Loucy (cell line): ENCODE measurements at regions not wholly inside any gene's neighbourhood (a gene's known extent, or its start where the extent isn't known, plus 50 kb on each side); places are given as distances from the start of the nearest gene placed in this dataset.

Experiments
- H2AFZ ChIP-seq: fragments of 200-600 bp; sonication (generic); 2 replicates; pipeline ENCODE4 v1.6.0; 2016; ENCODE audit warnings: antibody characterized with exemption, mild to moderate bottlenecking, low read length, moderate library complexity
- H3F3A ChIP-seq: fragments of 200-600 bp; 2 replicates; pipeline ENCODE4 v1.6.0; 2016; ENCODE audit warnings: antibody characterized with exemption, low read depth, mild to moderate bottlenecking
- H3K27me3 ChIP-seq: fragments of 200-600 bp; sonication (generic); 2 replicates; pipeline ENCODE4 v1.6.1; 2014; ENCODE audit warnings: low read length, mild to moderate bottlenecking; ENCODE audit not compliant: insufficient read depth, poor library complexity, severe bottlenecking
- H3K36me3 ChIP-seq: fragments of 200-600 bp; sonication (generic); 2 replicates; pipeline ENCODE4 v1.6.1; 2016; ENCODE audit warnings: low read length; ENCODE audit not compliant: insufficient read depth
- H3K4me1 ChIP-seq: fragments of 200-600 bp; sonication (generic); 2 replicates; pipeline ENCODE4 v1.5.1; 2014; ENCODE audit warnings: low read length, mild to moderate bottlenecking; ENCODE audit not compliant: insufficient read depth, poor library complexity, severe bottlenecking
- H3K4me2 ChIP-seq: fragments of 200-600 bp; sonication (generic); 2 replicates; pipeline ENCODE4 v1.6.0; 2014; ENCODE audit warnings: antibody characterized with exemption, low read length, low read depth, mild to moderate bottlenecking; ENCODE audit not compliant: poor library complexity, severe bottlenecking
- H3K4me3 ChIP-seq: fragments of 200-600 bp; sonication (generic); 2 replicates; pipeline ENCODE4 v1.5.1; 2014; ENCODE audit warnings: low read length, mild to moderate bottlenecking, mixed read lengths; ENCODE audit not compliant: poor library complexity, severe bottlenecking
- H3K79me2 ChIP-seq: fragments of 200-600 bp; sonication (generic); 2 replicates; pipeline ENCODE4 v1.6.1; 2014; ENCODE audit warnings: low read length; ENCODE audit not compliant: insufficient read depth
- H3K9ac ChIP-seq: fragments of 200-600 bp; sonication (generic); 2 replicates; pipeline ENCODE4 v1.6.0; 2014; ENCODE audit warnings: mild to moderate bottlenecking, low read depth, low read length, moderate library complexity; ENCODE audit not compliant: poor library complexity, severe bottlenecking
- H3K9me2 ChIP-seq: fragments of 200-600 bp; sonication (generic); replicated peaks from 2 replicates; pipeline ENCODE4 v1.6.1; 2016; ENCODE audit warnings: low read depth, low read length, mixed read lengths
- H3K9me3 ChIP-seq: fragments of 200-600 bp; sonication (generic); 2 replicates; pipeline ENCODE4 v1.6.1; 2014; ENCODE audit warnings: mild to moderate bottlenecking, antibody characterized with exemption, low read length, low read depth; ENCODE audit not compliant: insufficient read depth
- H4K20me1 ChIP-seq: fragments of 200-600 bp; sonication (generic); 2 replicates; pipeline ENCODE4 v1.6.0; 2014; ENCODE audit warnings: antibody characterized with exemption, low read length, mild to moderate bottlenecking; ENCODE audit not compliant: insufficient read depth, poor library complexity, severe bottlenecking
- CTCF ChIP-seq: fragments of 200-600 bp; sonication (generic); conservative IDR thresholded peaks from 2 replicates; pipeline ENCODE4 v1.5.1; 2014; ENCODE audit warnings: mild to moderate bottlenecking, antibody characterized with exemption, low read length
- EZH2phosphoT487 ChIP-seq: fragments of 200-600 bp; IDR thresholded peaks from 2 replicates; pipeline ENCODE4 v1.6.1; 2018; ENCODE audit warnings: antibody characterized with exemption, mild to moderate bottlenecking, moderate library complexity, borderline replicate concordance

- Histone ChIP-seq H3F3A (no peaks in the 10 kb centered on the region), H3K4me1 (no peaks in the 10 kb centered on the region), H3K27me3 (no peaks in the 10 kb centered on the region)
Observed at GRCh38 chr16:88303405-88303804, 79.4 kb upstream of the ZNF469 start.

GRCh38 chr16:88303890-88304819 is 78.6 kb upstream of the ZNF469 start:
- Histone ChIP-seq H3K9me2 (no peaks in the 10 kb centered on the region), H3K36me3 (no peaks in the 10 kb centered on the region), H3K9ac (no peak overlapping the region), H2AFZ (no peak overlapping the region), H3F3A (no peaks in the 10 kb centered on the region), H3K4me3 (no peak overlapping the region), H3K4me1 (no peaks in the 10 kb centered on the region), H3K9me3 (no peaks in the 10 kb centered on the region; the same call in 1 of the 2 replicates), H3K4me2 (no peak overlapping the region), H3K27me3 (no peaks in the 10 kb centered on the region), H3K79me2 (no peaks in the 10 kb centered on the region), H4K20me1 (no peaks in the 10 kb centered on the region)
- TF ChIP-seq CTCF = no peak
- no peak for TF ChIP-seq EZH2phosphoT487

More at GRCh38 chr16:88303405-88303804, 79.4 kb upstream of the ZNF469 start:
- Histone ChIP-seq H3K4me2 (no peak overlapping the region), H3K9me3 (no peaks in the 10 kb centered on the region; the same call in 1 of the 2 replicates), H3K4me3 (no peak overlapping the region), H3K36me3 (no peaks in the 10 kb centered on the region), H2AFZ (no peak overlapping the region), H3K9me2 (no peaks in the 10 kb centered on the region), H3K79me2 (no peaks in the 10 kb centered on the region), H4K20me1 (no peaks in the 10 kb centered on the region), H3K9ac (no peak overlapping the region)
- no peak for TF ChIP-seq EZH2phosphoT487
- TF ChIP-seq CTCF = no peak

- no peaks in the 10 kb centered on the region for H3K9me2 ChIP-seq
- TF ChIP-seq EZH2phosphoT487 (no peak), CTCF (no peak)
- no peaks in the 10 kb centered on the region; the same call in 1 of the 2 replicates for H3K9me3 ChIP-seq
- H3K9ac ChIP-seq = no peak overlapping the region
- no peaks in the 10 kb centered on the region for H3K4me1 ChIP-seq
- H3K4me2 ChIP-seq = no peak overlapping the region
- H3K79me2 ChIP-seq = no peaks in the 10 kb centered on the region
- H3F3A ChIP-seq = no peaks in the 10 kb centered on the region
- no peaks in the 10 kb centered on the region for H3K36me3 ChIP-seq
- H2AFZ ChIP-seq = no peak overlapping the region
- H4K20me1 ChIP-seq = no peaks in the 10 kb centered on the region
- no peak overlapping the region for H3K4me3 ChIP-seq
- H3K27me3 ChIP-seq = no peaks in the 10 kb centered on the region
Observed at GRCh38 chr16:88305176-88305575, 77.6 kb upstream of the ZNF469 start.
